ENCODE measurements at regions not wholly inside any gene's neighbourhood (a gene's known extent, or its start where the extent isn't known, plus 50 kb on each side); places are given as distances from the start of the nearest gene placed in this dataset.

DNA sequence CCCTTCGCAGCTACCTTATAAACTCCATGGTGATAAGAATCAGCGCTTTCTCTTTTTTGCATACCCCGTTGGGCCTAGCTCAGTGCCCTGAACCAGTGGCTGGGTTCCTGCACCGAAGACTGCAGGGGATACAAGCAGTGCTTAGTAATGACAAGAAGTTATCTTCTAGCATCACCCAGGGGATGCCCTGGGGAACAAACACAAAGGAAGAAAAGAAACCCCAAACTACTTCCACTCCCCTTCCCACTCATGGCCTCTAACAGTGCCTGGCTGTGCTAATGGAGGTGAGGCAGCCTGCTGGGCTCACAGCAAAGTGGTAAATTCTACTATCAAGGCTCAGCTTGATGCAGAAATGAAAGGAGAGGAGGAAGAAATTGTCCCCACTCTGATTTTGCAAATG is 314.7 kb downstream of the TXNL1 start:
- TF ChIP-seq, protein P1, sequence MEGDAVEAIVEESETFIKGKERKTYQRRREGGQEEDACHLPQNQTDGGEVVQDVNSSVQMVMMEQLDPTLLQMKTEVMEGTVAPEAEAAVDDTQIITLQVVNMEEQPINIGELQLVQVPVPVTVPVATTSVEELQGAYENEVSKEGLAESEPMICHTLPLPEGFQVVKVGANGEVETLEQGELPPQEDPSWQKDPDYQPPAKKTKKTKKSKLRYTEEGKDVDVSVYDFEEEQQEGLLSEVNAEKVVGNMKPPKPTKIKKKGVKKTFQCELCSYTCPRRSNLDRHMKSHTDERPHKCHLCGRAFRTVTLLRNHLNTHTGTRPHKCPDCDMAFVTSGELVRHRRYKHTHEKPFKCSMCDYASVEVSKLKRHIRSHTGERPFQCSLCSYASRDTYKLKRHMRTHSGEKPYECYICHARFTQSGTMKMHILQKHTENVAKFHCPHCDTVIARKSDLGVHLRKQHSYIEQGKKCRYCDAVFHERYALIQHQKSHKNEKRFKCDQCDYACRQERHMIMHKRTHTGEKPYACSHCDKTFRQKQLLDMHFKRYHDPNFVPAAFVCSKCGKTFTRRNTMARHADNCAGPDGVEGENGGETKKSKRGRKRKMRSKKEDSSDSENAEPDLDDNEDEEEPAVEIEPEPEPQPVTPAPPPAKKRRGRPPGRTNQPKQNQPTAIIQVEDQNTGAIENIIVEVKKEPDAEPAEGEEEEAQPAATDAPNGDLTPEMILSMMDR (conservative IDR thresholded peaks at IDR 0.05 in 1 of 2, IDR thresholded peaks at IDR 0.05 in 1 of 2; ENCODE audit: low read depth in 1 of 2, low read length in 2 of 2): no peak
- TF ChIP-seq EZH2 (IDR thresholded peaks at IDR 0.05; ENCODE audit: low read length, missing control alignments): no peak

Data from fibroblast of lung (primary cell).